ENCODE measurements at regions not wholly inside any gene's neighbourhood (a gene's known extent, or its start where the extent isn't known, plus 50 kb on each side); places are given as distances from the start of the nearest gene placed in this dataset.

DNA sequence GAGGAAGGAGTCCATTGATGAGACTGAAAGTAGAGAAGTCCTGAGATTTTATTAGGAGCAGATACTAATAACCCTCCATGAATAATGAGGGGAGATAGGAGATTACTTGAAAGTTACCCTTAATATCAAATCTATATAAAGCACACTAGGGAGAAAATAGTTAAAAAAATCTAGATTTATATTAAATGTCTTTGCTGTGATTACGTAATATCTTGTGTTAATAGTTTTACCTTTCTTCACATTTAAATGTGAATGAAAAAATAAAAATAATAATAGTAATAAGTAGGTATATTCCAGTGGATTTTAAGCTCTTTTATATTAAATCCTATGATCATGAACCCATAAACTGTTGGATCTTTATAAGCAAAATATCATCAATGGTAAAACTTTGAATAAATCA lies 267.3 kb upstream of the SYT10 start (continued):
- TF ChIP-seq, protein P1, sequence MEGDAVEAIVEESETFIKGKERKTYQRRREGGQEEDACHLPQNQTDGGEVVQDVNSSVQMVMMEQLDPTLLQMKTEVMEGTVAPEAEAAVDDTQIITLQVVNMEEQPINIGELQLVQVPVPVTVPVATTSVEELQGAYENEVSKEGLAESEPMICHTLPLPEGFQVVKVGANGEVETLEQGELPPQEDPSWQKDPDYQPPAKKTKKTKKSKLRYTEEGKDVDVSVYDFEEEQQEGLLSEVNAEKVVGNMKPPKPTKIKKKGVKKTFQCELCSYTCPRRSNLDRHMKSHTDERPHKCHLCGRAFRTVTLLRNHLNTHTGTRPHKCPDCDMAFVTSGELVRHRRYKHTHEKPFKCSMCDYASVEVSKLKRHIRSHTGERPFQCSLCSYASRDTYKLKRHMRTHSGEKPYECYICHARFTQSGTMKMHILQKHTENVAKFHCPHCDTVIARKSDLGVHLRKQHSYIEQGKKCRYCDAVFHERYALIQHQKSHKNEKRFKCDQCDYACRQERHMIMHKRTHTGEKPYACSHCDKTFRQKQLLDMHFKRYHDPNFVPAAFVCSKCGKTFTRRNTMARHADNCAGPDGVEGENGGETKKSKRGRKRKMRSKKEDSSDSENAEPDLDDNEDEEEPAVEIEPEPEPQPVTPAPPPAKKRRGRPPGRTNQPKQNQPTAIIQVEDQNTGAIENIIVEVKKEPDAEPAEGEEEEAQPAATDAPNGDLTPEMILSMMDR (tag by site-specific recombination; IDR thresholded peaks at IDR 0.05), result no peak
- TF ChIP-seq SCRT2 (tag by site-specific recombination; IDR thresholded peaks at IDR 0.05) (no peak), OSR2 (tag by site-specific recombination; IDR thresholded peaks at IDR 0.05) (no peak), ZNF114 (tag by site-specific recombination; IDR thresholded peaks at IDR 0.05) (no peak), KLF1 (tag by site-specific recombination; IDR thresholded peaks at IDR 0.05) (no peak), YY2 (tag by site-specific recombination; IDR thresholded peaks at IDR 0.05) (no peak)
- TF ChIP-seq, protein P2, sequence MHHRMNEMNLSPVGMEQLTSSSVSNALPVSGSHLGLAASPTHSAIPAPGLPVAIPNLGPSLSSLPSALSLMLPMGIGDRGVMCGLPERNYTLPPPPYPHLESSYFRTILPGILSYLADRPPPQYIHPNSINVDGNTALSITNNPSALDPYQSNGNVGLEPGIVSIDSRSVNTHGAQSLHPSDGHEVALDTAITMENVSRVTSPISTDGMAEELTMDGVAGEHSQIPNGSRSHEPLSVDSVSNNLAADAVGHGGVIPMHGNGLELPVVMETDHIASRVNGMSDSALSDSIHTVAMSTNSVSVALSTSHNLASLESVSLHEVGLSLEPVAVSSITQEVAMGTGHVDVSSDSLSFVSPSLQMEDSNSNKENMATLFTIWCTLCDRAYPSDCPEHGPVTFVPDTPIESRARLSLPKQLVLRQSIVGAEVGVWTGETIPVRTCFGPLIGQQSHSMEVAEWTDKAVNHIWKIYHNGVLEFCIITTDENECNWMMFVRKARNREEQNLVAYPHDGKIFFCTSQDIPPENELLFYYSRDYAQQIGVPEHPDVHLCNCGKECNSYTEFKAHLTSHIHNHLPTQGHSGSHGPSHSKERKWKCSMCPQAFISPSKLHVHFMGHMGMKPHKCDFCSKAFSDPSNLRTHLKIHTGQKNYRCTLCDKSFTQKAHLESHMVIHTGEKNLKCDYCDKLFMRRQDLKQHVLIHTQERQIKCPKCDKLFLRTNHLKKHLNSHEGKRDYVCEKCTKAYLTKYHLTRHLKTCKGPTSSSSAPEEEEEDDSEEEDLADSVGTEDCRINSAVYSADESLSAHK (tag by site-specific recombination; IDR thresholded peaks at IDR 0.05), result no peak
- TF ChIP-seq, protein P3, sequence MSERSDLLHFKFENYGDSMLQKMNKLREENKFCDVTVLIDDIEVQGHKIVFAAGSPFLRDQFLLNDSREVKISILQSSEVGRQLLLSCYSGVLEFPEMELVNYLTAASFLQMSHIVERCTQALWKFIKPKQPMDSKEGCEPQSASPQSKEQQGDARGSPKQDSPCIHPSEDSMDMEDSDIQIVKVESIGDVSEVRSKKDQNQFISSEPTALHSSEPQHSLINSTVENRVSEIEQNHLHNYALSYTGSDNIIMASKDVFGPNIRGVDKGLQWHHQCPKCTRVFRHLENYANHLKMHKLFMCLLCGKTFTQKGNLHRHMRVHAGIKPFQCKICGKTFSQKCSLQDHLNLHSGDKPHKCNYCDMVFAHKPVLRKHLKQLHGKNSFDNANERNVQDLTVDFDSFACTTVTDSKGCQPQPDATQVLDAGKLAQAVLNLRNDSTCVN (tag by site-specific recombination; optimal IDR thresholded peaks at IDR 0.05), result no peak

DNA sequence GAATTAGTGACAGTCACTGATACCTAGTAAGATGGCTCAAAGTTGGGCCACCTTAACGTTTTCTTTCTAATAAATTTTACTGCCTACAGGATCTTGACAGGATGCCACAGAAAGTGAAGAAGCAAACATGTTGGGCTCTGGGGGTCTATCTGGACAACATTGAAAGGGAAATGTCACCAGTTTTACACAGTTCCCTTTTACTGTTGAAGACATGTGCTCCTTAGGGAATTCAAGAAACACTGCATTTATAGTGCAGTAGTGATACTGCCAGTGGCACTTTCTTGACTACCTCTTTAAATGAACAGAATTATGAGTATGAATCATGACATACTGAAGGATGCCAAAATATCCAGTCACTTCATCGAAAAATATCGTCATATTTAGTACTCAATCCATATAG lies 269.3 kb upstream of the SYT10 start:
- POLR2A ChIA-PET, result no interaction called here

DNA sequence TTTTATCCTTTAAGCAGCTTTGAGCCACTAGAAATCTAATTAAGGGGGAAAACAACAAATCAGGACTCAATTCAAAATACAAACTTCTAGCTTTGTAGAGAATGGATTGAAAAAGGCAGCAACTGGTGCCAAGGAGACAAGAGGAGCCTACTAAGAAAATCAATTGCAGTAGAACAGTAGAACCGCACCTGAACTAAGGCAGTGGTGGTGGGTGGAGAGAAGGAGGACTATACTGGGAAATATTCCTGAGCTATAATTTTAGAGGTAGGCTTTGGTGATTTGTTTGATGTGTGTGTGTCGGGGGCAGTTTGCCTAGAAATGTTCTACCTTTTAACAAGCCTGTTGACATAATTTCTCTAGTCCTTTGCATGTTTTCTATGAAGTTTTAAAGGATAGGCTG lies 270.9 kb upstream of the SYT10 start:
- Histone ChIP-seq H3K9me3 (ENCODE audit: control insufficient read depth, insufficient read depth, low read depth, low read length) (no peaks in the 10 kb centered on the region), H3K4me1 (ENCODE audit: control insufficient read depth, insufficient read depth, low read length) (no peaks in the 10 kb centered on the region), H3K36me3 (ENCODE audit: control insufficient read depth in 2 of 2, insufficient read depth in 1 of 2, low read length in 2 of 2) (no peaks in the 10 kb centered on the region), H3K4me3 (ENCODE audit: low read depth, low read length) (no peak overlapping the region), H3K27ac (ENCODE audit: extremely low read depth, low read depth, low read length) (no peak overlapping the region)
- ChIA-PET POLR2A (no interaction called here), CTCF (no interaction called here)
- TF ChIP-seq ZEB2 (tag by site-specific recombination; IDR thresholded peaks at IDR 0.05) (no peak), ZNF560 (tag by site-specific recombination; IDR thresholded peaks at IDR 0.05; ENCODE audit: borderline replicate concordance) (no peak), ZNF658 (tag by site-specific recombination; IDR thresholded peaks at IDR 0.05) (no peak), HOXA7 (CRISPR knock-in tag; IDR thresholded peaks at IDR 0.05; ENCODE audit: borderline replicate concordance) (no peak), ZNF335 (tag by site-specific recombination; conservative IDR thresholded peaks at IDR 0.05) (no peak), ZNF23 (tag by site-specific recombination; IDR thresholded peaks at IDR 0.05; ENCODE audit: borderline replicate concordance) (no peak), ZNF521 (tag by site-specific recombination; IDR thresholded peaks at IDR 0.05) (no peak)
- TF ChIP-seq, protein P4, sequence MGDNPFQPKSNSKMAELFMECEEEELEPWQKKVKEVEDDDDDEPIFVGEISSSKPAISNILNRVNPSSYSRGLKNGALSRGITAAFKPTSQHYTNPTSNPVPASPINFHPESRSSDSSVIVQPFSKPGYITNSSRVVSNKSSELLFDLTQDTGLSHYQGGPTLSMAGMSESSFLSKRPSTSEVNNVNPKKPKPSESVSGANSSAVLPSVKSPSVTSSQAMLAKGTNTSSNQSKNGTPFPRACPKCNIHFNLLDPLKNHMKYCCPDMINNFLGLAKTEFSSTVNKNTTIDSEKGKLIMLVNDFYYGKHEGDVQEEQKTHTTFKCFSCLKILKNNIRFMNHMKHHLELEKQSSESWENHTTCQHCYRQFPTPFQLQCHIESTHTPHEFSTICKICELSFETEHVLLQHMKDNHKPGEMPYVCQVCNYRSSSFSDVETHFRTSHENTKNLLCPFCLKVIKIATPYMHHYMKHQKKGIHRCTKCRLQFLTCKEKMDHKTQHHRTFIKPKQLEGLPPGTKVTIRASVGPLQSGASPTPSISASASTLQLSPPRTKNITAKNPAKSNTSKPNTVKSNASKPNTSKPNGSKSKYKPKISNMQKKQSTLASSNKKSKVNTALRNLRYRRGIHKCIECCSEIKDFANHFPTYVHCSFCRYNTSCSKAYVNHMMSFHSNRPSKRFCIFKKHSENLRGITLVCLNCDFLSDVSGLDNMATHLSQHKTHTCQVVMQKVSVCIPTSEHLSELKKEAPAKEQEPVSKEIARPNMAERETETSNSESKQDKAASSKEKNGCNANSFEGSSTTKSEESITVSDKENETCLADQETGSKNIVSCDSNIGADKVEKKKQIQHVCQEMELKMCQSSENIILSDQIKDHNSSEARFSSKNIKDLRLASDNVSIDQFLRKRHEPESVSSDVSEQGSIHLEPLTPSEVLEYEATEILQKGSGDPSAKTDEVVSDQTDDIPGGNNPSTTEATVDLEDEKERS (tag by site-specific recombination; IDR thresholded peaks at IDR 0.05), result no peak
- TF ChIP-seq, protein P1 (tag by site-specific recombination; IDR thresholded peaks at IDR 0.05), result no peak

More for the DNA sequence above, 269.3 kb upstream of the SYT10 start:
- Histone ChIP-seq H3K27ac (ENCODE audit: extremely low read depth, low read depth, low read length) (no peak overlapping the region), H3K9me3 (ENCODE audit: control insufficient read depth, insufficient read depth, low read depth, low read length) (no peaks in the 10 kb centered on the region), H3K4me1 (ENCODE audit: control insufficient read depth, insufficient read depth, low read length) (no peaks in the 10 kb centered on the region), H3K4me3 (ENCODE audit: low read depth, low read length) (no peak overlapping the region), H3K36me3 (ENCODE audit: control insufficient read depth in 2 of 2, insufficient read depth in 1 of 2, low read length in 2 of 2) (no peaks in the 10 kb centered on the region)
- no peak for TF ChIP-seq ZBTB21 (tag by site-specific recombination; IDR thresholded peaks at IDR 0.05)
- TF ChIP-seq ZSCAN23 (tag by site-specific recombination; IDR thresholded peaks at IDR 0.05), result no peak
- no peak for TF ChIP-seq PRDM1 (tag by site-specific recombination; IDR thresholded peaks at IDR 0.05)
- no peak for TF ChIP-seq ZEB2 (tag by site-specific recombination; IDR thresholded peaks at IDR 0.05)
- TF ChIP-seq IKZF3 (tag by site-specific recombination; IDR thresholded peaks at IDR 0.05), result no peak
- no peak for TF ChIP-seq ZNF747 (tag by site-specific recombination; IDR thresholded peaks at IDR 0.05)
- TF ChIP-seq MEIS1 (CRISPR knock-in tag; IDR thresholded peaks at IDR 0.05; ENCODE audit: borderline replicate concordance), result no peak
- TF ChIP-seq ZNF629 (tag by site-specific recombination; IDR thresholded peaks at IDR 0.05), result no peak
- no peak for TF ChIP-seq ZNF423 (tag by site-specific recombination; IDR thresholded peaks at IDR 0.05)
- no peak for TF ChIP-seq ZNF654 (tag by site-specific recombination; IDR thresholded peaks at IDR 0.05; ENCODE audit: low read depth)
- no peak for TF ChIP-seq ZNF670 (tag by site-specific recombination; IDR thresholded peaks at IDR 0.05; ENCODE audit: low read depth)
- no peak for TF ChIP-seq ZNF658 (tag by site-specific recombination; IDR thresholded peaks at IDR 0.05)
- no peak for TF ChIP-seq SCRT1 (tag by site-specific recombination; IDR thresholded peaks at IDR 0.05; ENCODE audit: borderline replicate concordance)
- no peak for TF ChIP-seq ZNF302 (tag by site-specific recombination; IDR thresholded peaks at IDR 0.05; ENCODE audit: low read depth)
- TF ChIP-seq ZBTB8A (tag by site-specific recombination; IDR thresholded peaks at IDR 0.05), result no peak
- TF ChIP-seq, protein P5, sequence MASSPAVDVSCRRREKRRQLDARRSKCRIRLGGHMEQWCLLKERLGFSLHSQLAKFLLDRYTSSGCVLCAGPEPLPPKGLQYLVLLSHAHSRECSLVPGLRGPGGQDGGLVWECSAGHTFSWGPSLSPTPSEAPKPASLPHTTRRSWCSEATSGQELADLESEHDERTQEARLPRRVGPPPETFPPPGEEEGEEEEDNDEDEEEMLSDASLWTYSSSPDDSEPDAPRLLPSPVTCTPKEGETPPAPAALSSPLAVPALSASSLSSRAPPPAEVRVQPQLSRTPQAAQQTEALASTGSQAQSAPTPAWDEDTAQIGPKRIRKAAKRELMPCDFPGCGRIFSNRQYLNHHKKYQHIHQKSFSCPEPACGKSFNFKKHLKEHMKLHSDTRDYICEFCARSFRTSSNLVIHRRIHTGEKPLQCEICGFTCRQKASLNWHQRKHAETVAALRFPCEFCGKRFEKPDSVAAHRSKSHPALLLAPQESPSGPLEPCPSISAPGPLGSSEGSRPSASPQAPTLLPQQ (tag by site-specific recombination; IDR thresholded peaks at IDR 0.05), result no peak
- CTCF ChIA-PET, result no interaction called here
